Osteoblast (primary cell): ENCODE measurements at regions not wholly inside any gene's neighbourhood (a gene's known extent, or its start where the extent isn't known, plus 50 kb on each side); places are given as distances from the start of the nearest gene placed in this dataset.
A peak's percentile ranks its signal among the peaks of the same experiment; 100 is the strongest.

ENCODE experiments used
- DNase-seq: peaks from one replicate; pipeline ENCODE4 v3.0.0; 2011; ENCODE audit warnings: low spot score, mixed read lengths; ENCODE audit not compliant: insufficient read length; ENCODE audit errors: missing footprints
- H2AFZ ChIP-seq: 2 replicates; pipeline ENCODE4 v1.6.0; 2011; ENCODE audit warnings: mild to moderate bottlenecking, low read length
- H3K27ac ChIP-seq: 2 replicates; pipeline ENCODE4 v1.5.1; 2011; ENCODE audit warnings: mild to moderate bottlenecking, low read depth, low read length, moderate library complexity
- H3K27me3 ChIP-seq: 2 replicates; pipeline ENCODE4 v1.6.0; 2012; ENCODE audit warnings: mild to moderate bottlenecking, control low read depth, inconsistent platforms, low read length, moderate library complexity; ENCODE audit not compliant: insufficient read depth
- H3K36me3 ChIP-seq: 2 replicates; pipeline ENCODE4 v1.5.1; 2011; ENCODE audit warnings: mild to moderate bottlenecking, low read length, control low read depth, moderate library complexity; ENCODE audit not compliant: insufficient read depth
- H3K4me1 ChIP-seq: 2 replicates; pipeline ENCODE4 v1.5.1; 2011; ENCODE audit warnings: mild to moderate bottlenecking, low read length, control low read depth, moderate library complexity; ENCODE audit not compliant: insufficient read depth
- H3K4me2 ChIP-seq: 2 replicates; pipeline ENCODE4 v1.6.0; 2011; ENCODE audit warnings: mild to moderate bottlenecking, low read length; ENCODE audit not compliant: insufficient read depth
- H3K4me3 ChIP-seq: fragments of 200-600 bp; sonication (generic); 3 replicates; pipeline ENCODE4 v1.5.1; 2012; ENCODE audit warnings: mild to moderate bottlenecking, low read length, inconsistent platforms; ENCODE audit not compliant: insufficient read depth
- H3K79me2 ChIP-seq: 2 replicates; pipeline ENCODE4 v1.6.0; 2012; ENCODE audit warnings: mild to moderate bottlenecking, low read length, control low read depth, inconsistent platforms; ENCODE audit not compliant: insufficient read depth
- H3K9me3 ChIP-seq: 2 replicates; pipeline ENCODE4 v1.5.1; 2011; ENCODE audit warnings: low read depth, low read length, control low read depth
- H4K20me1 ChIP-seq: 2 replicates; pipeline ENCODE4 v1.6.0; 2012; ENCODE audit warnings: mild to moderate bottlenecking, low read length, control low read depth; ENCODE audit not compliant: insufficient read depth
- CTCF ChIP-seq: IDR thresholded peaks from 2 replicates; pipeline ENCODE4 v1.5.1; 2011; ENCODE audit warnings: mild to moderate bottlenecking, low read depth, low read length, moderate library complexity; ENCODE audit errors: extremely low read depth

GRCh38 chr17:71067669-71068407 lies 898.5 kb downstream of the KCNJ2 start:
- no peak for TF ChIP-seq CTCF
- DNase-seq, result no peak
- Histone ChIP-seq H4K20me1 (no peaks in the 10 kb centered on the region), H2AFZ (peak overlapping the region; percentile 48), H3K27ac (no peak overlapping the region), H3K36me3 (no peaks in the 10 kb centered on the region), H3K9me3 (no peaks in the 10 kb centered on the region), H3K27me3 (no peaks in the 10 kb centered on the region), H3K4me2 (no peak overlapping the region), H3K4me3 (no peak overlapping the region), H3K79me2 (no peaks in the 10 kb centered on the region), H3K4me1 (peaks cover 4% of the 10 kb centered on the region)

DNA sequence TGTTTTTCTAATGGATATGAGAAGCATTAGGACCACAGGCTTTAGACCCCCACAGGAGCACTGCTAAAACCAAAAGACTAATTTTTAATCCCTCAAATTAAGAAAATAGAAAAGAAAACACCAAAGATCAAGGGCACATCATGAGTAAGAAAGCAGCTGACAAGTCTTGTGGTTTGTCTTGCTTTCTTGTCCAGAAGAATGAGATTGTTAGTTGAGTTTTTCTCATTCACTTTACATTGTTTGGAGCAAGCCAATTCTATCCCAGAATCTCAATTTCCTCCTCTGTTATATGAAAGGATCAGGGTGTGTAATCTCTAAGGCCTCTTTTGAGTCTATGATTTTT lies 899.0 kb downstream of the KCNJ2 start:
- peaks cover 4% of the 10 kb centered on the region for H3K4me1 ChIP-seq
- H2AFZ ChIP-seq, result peak overlapping the region; percentile 48
- H3K27ac ChIP-seq, result no peak overlapping the region
- H3K4me2 ChIP-seq, result no peak overlapping the region
- no peaks in the 10 kb centered on the region for H3K9me3 ChIP-seq
- H3K36me3 ChIP-seq, result no peaks in the 10 kb centered on the region
- TF ChIP-seq CTCF, result no peak
- no peaks in the 10 kb centered on the region for H3K79me2 ChIP-seq
- no peak overlapping the region for H3K4me3 ChIP-seq
- H3K27me3 ChIP-seq, result no peaks in the 10 kb centered on the region
- no peak for DNase-seq
- no peaks in the 10 kb centered on the region for H4K20me1 ChIP-seq

DNA sequence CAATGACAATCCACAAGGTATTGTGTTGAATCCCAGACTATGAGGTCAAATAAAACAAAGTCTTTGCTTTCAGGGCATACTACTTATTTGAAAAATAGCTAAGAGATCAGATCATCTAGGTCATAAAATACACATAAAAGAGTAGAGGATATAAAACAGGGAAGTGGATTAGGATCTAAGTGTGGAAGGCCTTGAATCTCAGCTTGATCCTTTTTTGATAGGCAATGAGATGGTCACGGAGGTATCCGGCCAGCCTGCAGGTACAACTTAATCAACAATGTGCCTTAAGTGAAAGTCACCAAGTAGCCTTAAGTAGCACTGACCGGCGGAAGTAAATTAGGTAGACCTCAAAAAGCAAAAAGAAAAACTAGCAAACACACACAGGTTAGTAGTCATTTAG lies 901.7 kb downstream of the KCNJ2 start:
- no peak for DNase-seq
- no peak for TF ChIP-seq CTCF
- Histone ChIP-seq H3K4me2 (no peak overlapping the region), H3K4me1 (peaks cover 4% of the 10 kb centered on the region), H3K27me3 (no peaks in the 10 kb centered on the region), H4K20me1 (no peaks in the 10 kb centered on the region), H3K9me3 (no peaks in the 10 kb centered on the region), H3K36me3 (no peaks in the 10 kb centered on the region), H3K27ac (peak overlapping the region; percentile 59), H3K79me2 (no peaks in the 10 kb centered on the region), H2AFZ (no peak overlapping the region), H3K4me3 (no peak overlapping the region)

DNA sequence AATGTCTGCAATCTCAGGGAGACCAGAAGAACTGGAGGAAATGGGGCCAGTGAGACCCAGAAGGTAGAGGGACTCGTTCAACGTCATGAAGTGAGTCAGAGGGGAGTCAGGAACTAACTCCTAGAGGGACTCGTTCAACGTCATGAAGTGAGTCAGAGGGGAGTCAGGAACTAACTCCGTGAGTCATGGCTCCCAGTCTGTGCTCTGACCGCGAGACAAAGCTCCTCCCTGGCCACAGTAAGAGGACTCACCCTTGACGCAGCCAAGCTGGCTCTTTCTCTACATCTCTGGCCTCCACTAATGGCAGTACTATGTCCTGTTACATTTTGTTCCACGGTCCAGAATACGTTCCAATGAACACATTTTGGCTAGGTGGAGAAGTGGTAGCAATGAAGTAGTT lies 902.5 kb downstream of the KCNJ2 start:
- peak overlapping the region; percentile 80 for H2AFZ ChIP-seq
- no peaks in the 10 kb centered on the region for H3K9me3 ChIP-seq
- peak; percentile 89 for DNase-seq
- peak overlapping the region; percentile 74 for H3K27ac ChIP-seq
- H4K20me1 ChIP-seq, result no peaks in the 10 kb centered on the region
- no peaks in the 10 kb centered on the region for H3K27me3 ChIP-seq
- peak overlapping the region; percentile 12 for H3K4me3 ChIP-seq
- no peak for TF ChIP-seq CTCF
- H3K4me1 ChIP-seq, result peaks cover 4% of the 10 kb centered on the region
- H3K79me2 ChIP-seq, result no peaks in the 10 kb centered on the region
- H3K4me2 ChIP-seq, result peak overlapping the region; percentile 60
- H3K36me3 ChIP-seq, result no peaks in the 10 kb centered on the region
